Astrocyte (in vitro differentiated cells and primary cell): ENCODE measurements at regions not wholly inside any gene's neighbourhood (a gene's known extent, or its start where the extent isn't known, plus 50 kb on each side); places are given as distances from the start of the nearest gene placed in this dataset.

Experiments
- DNase-seq: peaks from one replicate; pipeline ENCODE4 v3.0.0-alpha.2; 2010; ENCODE audit warnings: low read depth
- FAIRE-seq: peaks from 2 replicates; lab custom pipeline; 2011; peaks lifted over from hg19 to GRCh38; lab: Jason Lieb, UNC
- H2AFZ ChIP-seq: 2 replicates; pipeline ENCODE4 v1.6.0; 2012; ENCODE audit warnings: low read depth, low read length, inconsistent platforms
- H3K27ac ChIP-seq: 2 replicates; pipeline ENCODE4 v1.5.1; 2011; ENCODE audit warnings: low read depth, low read length, inconsistent platforms
- H3K27me3 ChIP-seq: 2 replicates; pipeline ENCODE4 v1.6.0; 2011; ENCODE audit warnings: low read length, inconsistent platforms; ENCODE audit not compliant: insufficient read depth
- H3K36me3 ChIP-seq: 2 replicates; pipeline ENCODE4 v1.5.1; 2011; ENCODE audit warnings: low read length, inconsistent platforms; ENCODE audit not compliant: insufficient read depth
- H3K4me1 ChIP-seq: 2 replicates; pipeline ENCODE4 v1.5.1; 2011; ENCODE audit warnings: low read length, inconsistent platforms; ENCODE audit not compliant: insufficient read depth
- H3K4me2 ChIP-seq: 2 replicates; pipeline ENCODE4 v1.6.0; 2012; ENCODE audit warnings: low read length, inconsistent platforms
- H3K4me3 ChIP-seq: 2 replicates; pipeline ENCODE4 v1.5.1; 2011; ENCODE audit warnings: low read depth, mild to moderate bottlenecking, low read length, inconsistent platforms; ENCODE audit not compliant: insufficient read depth
- H3K79me2 ChIP-seq: 2 replicates; pipeline ENCODE4 v1.6.0; 2012; ENCODE audit warnings: mild to moderate bottlenecking, low read length, inconsistent platforms; ENCODE audit not compliant: insufficient read depth
- H3K9ac ChIP-seq: 2 replicates; pipeline ENCODE4 v1.6.0; 2012; ENCODE audit warnings: mild to moderate bottlenecking, low read length, inconsistent platforms
- H3K9me3 ChIP-seq: 2 replicates; pipeline ENCODE4 v1.5.1; 2012; ENCODE audit warnings: low read depth, mild to moderate bottlenecking, low read length, inconsistent platforms; ENCODE audit not compliant: insufficient read depth
- H4K20me1 ChIP-seq: 2 replicates; pipeline ENCODE4 v1.6.0; 2012; ENCODE audit warnings: low read length, inconsistent platforms; ENCODE audit not compliant: insufficient read depth
- H3K27ac Mint-ChIP-seq: one replicate; pipeline ENCODE4 v1.8.0; 2021; ENCODE audit warnings: mild to moderate bottlenecking, mixed read lengths; ENCODE audit not compliant: unreplicated experiment
- H3K27me3 Mint-ChIP-seq: one replicate; pipeline ENCODE4 v1.8.0; 2021; ENCODE audit warnings: low read depth, mixed read lengths; ENCODE audit not compliant: unreplicated experiment
- H3K36me3 Mint-ChIP-seq: one replicate; pipeline ENCODE4 v1.8.0; 2021; ENCODE audit warnings: low read depth, mixed read lengths; ENCODE audit not compliant: unreplicated experiment
- H3K4me1 Mint-ChIP-seq: one replicate; pipeline ENCODE4 v1.8.0; 2021; ENCODE audit warnings: low read depth, mixed read lengths; ENCODE audit not compliant: unreplicated experiment
- H3K4me3 Mint-ChIP-seq: one replicate; pipeline ENCODE4 v1.8.0; 2021; ENCODE audit warnings: mild to moderate bottlenecking, moderate library complexity, mixed read lengths; ENCODE audit not compliant: unreplicated experiment
- H3K9me3 Mint-ChIP-seq: one replicate; pipeline ENCODE4 v1.8.0; 2021; ENCODE audit warnings: mild to moderate bottlenecking, mixed read lengths; ENCODE audit not compliant: unreplicated experiment
- CTCF ChIP-seq: IDR thresholded peaks from 2 replicates; pipeline ENCODE4 v1.5.1; 2011; ENCODE audit warnings: low read depth, mild to moderate bottlenecking, inconsistent platforms, low read length, moderate library complexity; ENCODE audit not compliant: insufficient read depth
- EZH2 ChIP-seq: IDR thresholded peaks from 2 replicates; pipeline ENCODE4 v1.6.1; 2012; ENCODE audit warnings: mild to moderate bottlenecking, low read length, inconsistent platforms; ENCODE audit not compliant: insufficient read depth

- no peak overlapping the region for H3K4me2 ChIP-seq
- no peak overlapping the region for H3K4me3 ChIP-seq
- H3K27ac ChIP-seq = no peak overlapping the region
- Mint-ChIP-seq H3K4me1 (peaks cover 13% of the 10 kb centered on the region), H3K4me3 (no peak overlapping the region), H3K27ac (peak overlapping the region; percentile 27), H3K9me3 (peaks cover 2% of the 10 kb centered on the region), H3K36me3 (no peaks in the 10 kb centered on the region), H3K27me3 (peaks cover 2% of the 10 kb centered on the region)
- no peak overlapping the region for H2AFZ ChIP-seq
- peaks cover 4% of the 10 kb centered on the region for H3K4me1 ChIP-seq
- TF ChIP-seq CTCF (no peak), EZH2 (no peak)
- no peaks in the 10 kb centered on the region for H3K27me3 ChIP-seq
- no peaks in the 10 kb centered on the region for H3K9me3 ChIP-seq
- H4K20me1 ChIP-seq = no peaks in the 10 kb centered on the region
- peak; percentile 95 for DNase-seq
- no peak overlapping the region for H3K9ac ChIP-seq
- no peaks in the 10 kb centered on the region for H3K36me3 ChIP-seq
- no peak for FAIRE-seq
- H3K79me2 ChIP-seq = no peaks in the 10 kb centered on the region
Observed at GRCh38 chr9:13378154-13378553, 98.7 kb upstream of the MPDZ start.

GRCh38 chr9:13377171-13377925 lies 97.9 kb upstream of the MPDZ start:
- TF ChIP-seq EZH2 (no peak), CTCF (no peak)

GRCh38 chr9:13372510-13372909 lies 93.0 kb upstream of the MPDZ start:
- no peak overlapping the region for H3K27ac ChIP-seq
- TF ChIP-seq EZH2 (no peak), CTCF (no peak)
- Mint-ChIP-seq H3K9me3 (no peaks in the 10 kb centered on the region), H3K27me3 (peaks cover 2% of the 10 kb centered on the region), H3K36me3 (no peaks in the 10 kb centered on the region), H3K4me1 (peaks cover 4% of the 10 kb centered on the region), H3K27ac (no peak overlapping the region), H3K4me3 (no peak overlapping the region)
- no peaks in the 10 kb centered on the region for H3K79me2 ChIP-seq
- no peaks in the 10 kb centered on the region for H3K36me3 ChIP-seq
- H3K4me2 ChIP-seq = no peak overlapping the region
- H3K4me3 ChIP-seq = no peak overlapping the region
- H3K27me3 ChIP-seq = no peaks in the 10 kb centered on the region
- H3K9me3 ChIP-seq = no peaks in the 10 kb centered on the region
- no peak overlapping the region for H3K9ac ChIP-seq
- no peaks in the 10 kb centered on the region for H3K4me1 ChIP-seq
- no peaks in the 10 kb centered on the region for H4K20me1 ChIP-seq
- no peak for DNase-seq
- FAIRE-seq = no peak
- no peak overlapping the region for H2AFZ ChIP-seq

More at GRCh38 chr9:13377171-13377925, 97.9 kb upstream of the MPDZ start:
- no peak overlapping the region for H3K4me3 ChIP-seq
- no peaks in the 10 kb centered on the region for H3K9me3 ChIP-seq
- no peak overlapping the region for H3K9ac ChIP-seq
- no peaks in the 10 kb centered on the region for H3K36me3 ChIP-seq
- Mint-ChIP-seq H3K4me3 (no peak overlapping the region), H3K27me3 (peaks cover 2% of the 10 kb centered on the region), H3K27ac (no peak overlapping the region), H3K36me3 (no peaks in the 10 kb centered on the region), H3K4me1 (peaks cover 13% of the 10 kb centered on the region), H3K9me3 (no peaks in the 10 kb centered on the region)
- H3K4me2 ChIP-seq = peak overlapping the region; percentile 10
- peaks cover 4% of the 10 kb centered on the region for H3K4me1 ChIP-seq
- no peak overlapping the region for H2AFZ ChIP-seq
- H3K27me3 ChIP-seq = no peaks in the 10 kb centered on the region
- H3K79me2 ChIP-seq = no peaks in the 10 kb centered on the region
- no peak for FAIRE-seq
- H4K20me1 ChIP-seq = no peaks in the 10 kb centered on the region
- peak; percentile 63 for DNase-seq
- no peak overlapping the region for H3K27ac ChIP-seq
